ENCODE measurements at regions not wholly inside any gene's neighbourhood (a gene's known extent, or its start where the extent isn't known, plus 50 kb on each side); places are given as distances from the start of the nearest gene placed in this dataset.

- WGBS (ENCODE audit: insufficient coverage, low coverage, low lambda C conversion rate, missing lambda C conversion rate), result 100% methylated on average over 2 of the region's 4 CpGs
- H3K9me3 ChIP-seq, result no peaks in the 10 kb centered on the region
- H3K27me3 ChIP-seq, result no peaks in the 10 kb centered on the region
- no peaks in the 10 kb centered on the region for H3K36me3 ChIP-seq
- H3K4me3 ChIP-seq, result no peak overlapping the region
- ATAC-seq, result no peak
- no peaks in the 10 kb centered on the region for H3K4me1 ChIP-seq
- no peak overlapping the region for H3K27ac ChIP-seq
- TF ChIP-seq CTCF (IDR thresholded peaks at IDR 0.05), result no peak
- no peak for TF ChIP-seq POLR2A (IDR thresholded peaks at IDR 0.05)
- intact Hi-C loops (cut with DNase I), result no loop called here
- DNase-seq, result peak in 1 of 3 donors; percentile 15
These were observed 303.8 kb upstream of the ZMIZ1 start for GRCh38 chr10:78764846-78765430.

- Histone ChIP-seq H3K4me3 (no peak overlapping the region), H3K36me3 (no peaks in the 10 kb centered on the region), H3K9me3 (no peaks in the 10 kb centered on the region), H3K4me1 (no peaks in the 10 kb centered on the region), H3K27me3 (no peaks in the 10 kb centered on the region), H3K27ac (no peak overlapping the region)
- intact Hi-C loops (cut with DNase I), result no loop called here
- no peak for ATAC-seq
- TF ChIP-seq CTCF (IDR thresholded peaks at IDR 0.05) (no peak), POLR2A (IDR thresholded peaks at IDR 0.05) (no peak)
- 71% methylated on average over 3 of the region's 16 CpGs for WGBS (ENCODE audit: insufficient coverage, low coverage, low lambda C conversion rate, missing lambda C conversion rate)
- peak in 2 of 3 donors; percentile 14 to 16 for DNase-seq
These were observed 302.9 kb upstream of the ZMIZ1 start for GRCh38 chr10:78765726-78766335.

GRCh38 chr10:78766603-78767002 lies 302.2 kb upstream of the ZMIZ1 start:
- Histone ChIP-seq H3K9me3 (no peaks in the 10 kb centered on the region), H3K4me3 (no peak overlapping the region), H3K4me1 (no peaks in the 10 kb centered on the region), H3K27me3 (no peaks in the 10 kb centered on the region), H3K27ac (no peak overlapping the region), H3K36me3 (no peaks in the 10 kb centered on the region)
- TF ChIP-seq POLR2A (IDR thresholded peaks at IDR 0.05) (no peak), CTCF (IDR thresholded peaks at IDR 0.05) (no peak)
- ATAC-seq (no peak), DNase-seq (no peak)
- intact Hi-C loops (cut with DNase I), result no loop called here
- WGBS (ENCODE audit: insufficient coverage, low coverage, low lambda C conversion rate, missing lambda C conversion rate), result 100% methylated on average over 4 of the region's 4 CpGs

GRCh38 chr10:78768041-78768835 lies 300.5 kb upstream of the ZMIZ1 start:
- WGBS (ENCODE audit: insufficient coverage, low coverage, low lambda C conversion rate, missing lambda C conversion rate), result 82% methylated on average over 4 of the region's 14 CpGs

More at GRCh38 chr10:78768041-78768835, 300.5 kb upstream of the ZMIZ1 start:
- Histone ChIP-seq H3K4me3 (no peak overlapping the region), H3K9me3 (no peaks in the 10 kb centered on the region), H3K27ac (no peak overlapping the region), H3K27me3 (no peaks in the 10 kb centered on the region), H3K4me1 (no peaks in the 10 kb centered on the region), H3K36me3 (no peaks in the 10 kb centered on the region)
- ATAC-seq (no peak), DNase-seq (peak in 1 of 3 donors; percentile 21)
- TF ChIP-seq POLR2A (IDR thresholded peaks at IDR 0.05) (no peak), CTCF (IDR thresholded peaks at IDR 0.05) (no peak)
- intact Hi-C loops (cut with DNase I), result no loop called here

All from right lobe of liver (tissue), 6 donors.